ENCODE measurements at regions not wholly inside any gene's neighbourhood (a gene's known extent, or its start where the extent isn't known, plus 50 kb on each side); places are given as distances from the start of the nearest gene placed in this dataset.

GRCh38 chr3:74516019-74516418 is 98.4 kb downstream of the CNTN3 start:
- Histone ChIP-seq H3K36me3 (ENCODE audit: control insufficient read depth, insufficient read depth, low read length) (no peaks in the 10 kb centered on the region), H3K27me3 (ENCODE audit: control insufficient read depth, insufficient read depth, low read length) (no peaks in the 10 kb centered on the region), H3K4me3 (ENCODE audit: low read depth, low read length) (no peak overlapping the region), H3K9me3 (ENCODE audit: control insufficient read depth, insufficient read depth, low read length) (no peaks in the 10 kb centered on the region), H3K4me1 (ENCODE audit: control insufficient read depth, insufficient read depth, low read length) (no peaks in the 10 kb centered on the region), H3K27ac (ENCODE audit: low read depth, low read length) (no peak overlapping the region)
- no peak for DNase-seq (ENCODE audit: low read depth in 4 of 6, low spot score in 6 of 6)

DNA sequence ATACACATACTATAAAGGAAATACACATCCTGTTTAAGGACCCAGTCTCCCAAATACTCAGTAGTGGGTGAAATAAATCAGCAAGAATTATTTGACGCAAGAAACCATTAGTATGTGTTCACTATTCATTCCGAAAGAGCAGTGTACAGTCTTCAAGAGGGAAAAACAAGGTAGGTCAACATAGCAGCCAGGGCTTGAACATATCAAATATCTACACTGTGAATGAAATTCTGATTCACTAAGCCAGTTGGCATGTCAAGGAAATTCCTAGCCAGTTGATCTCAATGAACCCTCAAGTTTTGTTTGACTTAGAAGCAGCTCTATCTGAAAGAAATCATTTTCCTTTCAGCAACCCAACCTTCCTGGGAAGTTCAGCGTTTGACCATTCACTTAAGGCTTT is 99.0 kb downstream of the CNTN3 start:
- Histone ChIP-seq H3K27ac (ENCODE audit: low read depth, low read length) (no peak overlapping the region), H3K4me1 (ENCODE audit: control insufficient read depth, insufficient read depth, low read length) (no peaks in the 10 kb centered on the region), H3K4me3 (ENCODE audit: low read depth, low read length) (no peak overlapping the region), H3K9me3 (ENCODE audit: control insufficient read depth, insufficient read depth, low read length) (no peaks in the 10 kb centered on the region), H3K27me3 (ENCODE audit: control insufficient read depth, insufficient read depth, low read length) (no peaks in the 10 kb centered on the region), H3K36me3 (ENCODE audit: control insufficient read depth, insufficient read depth, low read length) (no peaks in the 10 kb centered on the region)
- DNase-seq (ENCODE audit: low read depth in 4 of 6, low spot score in 6 of 6) = no peak
- WGBS (ENCODE audit: insufficient coverage) = no CpG with 5 or more reads among the region's 3 CpGs

DNA sequence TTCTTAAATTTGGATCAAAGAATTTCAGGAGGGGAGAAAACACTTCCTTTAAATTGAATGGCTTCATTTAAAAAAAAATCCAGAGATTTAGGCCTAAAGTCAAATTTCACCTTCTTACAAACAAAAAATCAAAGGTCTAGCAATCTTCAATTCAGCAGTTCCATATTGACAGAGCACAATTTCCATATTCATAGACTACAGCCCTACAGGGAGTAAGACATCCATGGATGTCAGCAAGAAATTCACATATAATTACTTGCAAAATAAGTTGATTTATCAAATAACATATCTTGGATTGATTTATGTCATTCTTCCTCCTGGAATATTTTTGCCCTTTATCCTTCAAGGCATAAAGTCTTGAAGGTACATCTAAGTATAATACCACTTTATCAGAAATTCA is 103.4 kb downstream of the CNTN3 start:
- no peaks in the 10 kb centered on the region for H3K36me3 ChIP-seq (ENCODE audit: control insufficient read depth, insufficient read depth, low read length)
- H3K27ac ChIP-seq (ENCODE audit: low read depth, low read length) = no peak overlapping the region

GRCh38 chr3:74510261-74510818 is 104.1 kb downstream of the CNTN3 start:
- no peak for DNase-seq (ENCODE audit: low read depth in 4 of 6, low spot score in 6 of 6)
- H3K4me1 ChIP-seq (ENCODE audit: control insufficient read depth, insufficient read depth, low read length) = no peaks in the 10 kb centered on the region
- no peak overlapping the region for H3K27ac ChIP-seq (ENCODE audit: low read depth, low read length)
- 86% methylated on average over 2 of the region's 5 CpGs for WGBS (ENCODE audit: insufficient coverage)
- no peaks in the 10 kb centered on the region for H3K27me3 ChIP-seq (ENCODE audit: control insufficient read depth, insufficient read depth, low read length)
- no peaks in the 10 kb centered on the region for H3K36me3 ChIP-seq (ENCODE audit: control insufficient read depth, insufficient read depth, low read length)
- H3K9me3 ChIP-seq (ENCODE audit: control insufficient read depth, insufficient read depth, low read length) = no peaks in the 10 kb centered on the region
- no peak overlapping the region for H3K4me3 ChIP-seq (ENCODE audit: low read depth, low read length)

More for the DNA sequence above, 103.4 kb downstream of the CNTN3 start:
- Histone ChIP-seq H3K9me3 (ENCODE audit: control insufficient read depth, insufficient read depth, low read length) (no peaks in the 10 kb centered on the region), H3K4me1 (ENCODE audit: control insufficient read depth, insufficient read depth, low read length) (no peaks in the 10 kb centered on the region), H3K27me3 (ENCODE audit: control insufficient read depth, insufficient read depth, low read length) (no peaks in the 10 kb centered on the region), H3K4me3 (ENCODE audit: low read depth, low read length) (no peak overlapping the region)
- no peak for DNase-seq (ENCODE audit: low read depth in 4 of 6, low spot score in 6 of 6)

DNA sequence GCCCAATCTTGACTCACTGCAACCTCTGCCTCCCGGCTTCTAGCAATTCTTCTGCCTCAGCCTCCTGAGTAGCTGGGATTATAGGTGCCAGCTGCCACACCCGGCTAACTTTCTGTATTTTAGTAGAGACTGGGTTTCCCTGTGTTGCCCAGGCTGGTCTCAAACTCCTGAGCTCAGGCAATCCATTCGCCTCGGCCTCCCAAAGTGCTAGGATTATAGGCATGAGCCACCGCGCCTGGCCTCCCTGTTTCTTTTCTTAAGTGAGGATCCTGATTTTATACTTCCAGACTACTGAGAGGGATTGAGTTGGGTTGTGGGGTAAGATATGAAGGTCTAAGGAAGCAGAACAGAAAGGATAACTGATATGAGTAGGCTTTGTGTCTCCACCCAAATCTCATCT is 106.8 kb downstream of the CNTN3 start:
- DNase-seq (ENCODE audit: low read depth in 4 of 6, low spot score in 6 of 6) = no peak
- 95% methylated on average over 6 of the region's 6 CpGs for WGBS (ENCODE audit: insufficient coverage)

DNA sequence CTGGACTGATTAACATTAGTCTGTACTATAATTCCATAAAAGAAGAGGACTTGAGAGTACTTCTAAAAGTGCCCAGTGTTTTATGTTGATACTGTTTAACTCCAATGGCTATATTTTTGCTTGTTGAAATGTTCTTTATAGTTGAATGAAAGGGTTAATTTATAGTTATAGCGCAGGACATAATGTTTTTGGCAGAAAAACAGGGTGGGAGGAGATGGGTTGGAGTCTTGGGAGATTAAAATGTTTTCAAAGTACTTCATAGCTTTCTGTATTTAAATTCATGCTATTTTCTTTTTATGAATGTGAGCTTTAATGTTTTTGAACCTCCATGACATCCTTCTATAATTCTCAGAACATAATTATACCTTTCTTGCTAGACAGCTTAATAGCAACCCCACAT is 108.2 kb downstream of the CNTN3 start:
- Histone ChIP-seq H3K4me3 (ENCODE audit: low read depth, low read length) (no peak overlapping the region), H3K4me1 (ENCODE audit: control insufficient read depth, insufficient read depth, low read length) (no peaks in the 10 kb centered on the region), H3K27me3 (ENCODE audit: control insufficient read depth, insufficient read depth, low read length) (no peaks in the 10 kb centered on the region), H3K27ac (ENCODE audit: low read depth, low read length) (no peak overlapping the region), H3K36me3 (ENCODE audit: control insufficient read depth, insufficient read depth, low read length) (no peaks in the 10 kb centered on the region), H3K9me3 (ENCODE audit: control insufficient read depth, insufficient read depth, low read length) (no peaks in the 10 kb centered on the region)
- 80% methylated on average over 1 of the region's 1 CpG for WGBS (ENCODE audit: insufficient coverage)
- no peak for DNase-seq (ENCODE audit: low read depth in 4 of 6, low spot score in 6 of 6)

More for the DNA sequence above, 106.8 kb downstream of the CNTN3 start:
- H3K27ac ChIP-seq (ENCODE audit: low read depth, low read length) = no peak overlapping the region
- H3K4me3 ChIP-seq (ENCODE audit: low read depth, low read length) = no peak overlapping the region
- H3K27me3 ChIP-seq (ENCODE audit: control insufficient read depth, insufficient read depth, low read length) = no peaks in the 10 kb centered on the region
- no peaks in the 10 kb centered on the region for H3K36me3 ChIP-seq (ENCODE audit: control insufficient read depth, insufficient read depth, low read length)
- H3K4me1 ChIP-seq (ENCODE audit: control insufficient read depth, insufficient read depth, low read length) = no peaks in the 10 kb centered on the region
- no peaks in the 10 kb centered on the region for H3K9me3 ChIP-seq (ENCODE audit: control insufficient read depth, insufficient read depth, low read length)

- Histone ChIP-seq H3K4me3 (ENCODE audit: low read depth, low read length) (no peak overlapping the region), H3K36me3 (ENCODE audit: control insufficient read depth, insufficient read depth, low read length) (no peaks in the 10 kb centered on the region), H3K27me3 (ENCODE audit: control insufficient read depth, insufficient read depth, low read length) (no peaks in the 10 kb centered on the region), H3K4me1 (ENCODE audit: control insufficient read depth, insufficient read depth, low read length) (no peaks in the 10 kb centered on the region), H3K9me3 (ENCODE audit: control insufficient read depth, insufficient read depth, low read length) (no peaks in the 10 kb centered on the region), H3K27ac (ENCODE audit: low read depth, low read length) (no peak overlapping the region)
- WGBS (ENCODE audit: insufficient coverage) = 100% methylated on average over 4 of the region's 6 CpGs
- DNase-seq (ENCODE audit: low read depth in 4 of 6, low spot score in 6 of 6) = no peak
These were observed 113.5 kb downstream of the CNTN3 start for GRCh38 chr3:74501007-74501406.

- H3K36me3 ChIP-seq (ENCODE audit: control insufficient read depth, insufficient read depth, low read length) = no peaks in the 10 kb centered on the region
- H3K27me3 ChIP-seq (ENCODE audit: control insufficient read depth, insufficient read depth, low read length) = no peaks in the 10 kb centered on the region
- no peaks in the 10 kb centered on the region for H3K4me1 ChIP-seq (ENCODE audit: control insufficient read depth, insufficient read depth, low read length)
- no peak overlapping the region for H3K4me3 ChIP-seq (ENCODE audit: low read depth, low read length)
- DNase-seq (ENCODE audit: low read depth in 4 of 6, low spot score in 6 of 6) = peak in 1 of 6 donors; percentile 23
- H3K9me3 ChIP-seq (ENCODE audit: control insufficient read depth, insufficient read depth, low read length) = no peaks in the 10 kb centered on the region
- WGBS (ENCODE audit: insufficient coverage) = no CpG with 5 or more reads among the region's 5 CpGs
- no peak overlapping the region for H3K27ac ChIP-seq (ENCODE audit: low read depth, low read length)
These were observed 114.2 kb downstream of the CNTN3 start for GRCh38 chr3:74500257-74500656.

DNA sequence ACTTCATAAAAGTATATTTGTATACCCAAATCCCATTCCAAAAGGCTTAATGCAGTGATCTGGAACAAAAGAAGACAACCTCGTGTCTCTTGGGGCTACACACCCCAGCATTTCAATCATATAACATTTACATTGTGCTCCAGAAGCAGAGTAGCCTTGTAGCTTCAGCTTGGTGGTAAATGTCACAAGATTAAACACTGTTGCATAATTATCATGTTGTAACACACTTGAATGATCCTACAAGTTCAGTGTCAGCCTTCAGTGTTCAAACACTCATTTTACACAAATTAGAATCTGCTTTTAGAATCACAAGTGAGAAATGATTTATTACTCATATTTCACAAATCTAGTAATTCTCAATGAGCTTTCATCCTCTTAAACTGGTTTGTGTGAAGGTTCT is 122.6 kb downstream of the CNTN3 start:
- H3K27me3 ChIP-seq (ENCODE audit: control insufficient read depth, insufficient read depth, low read length) = no peaks in the 10 kb centered on the region
- no peak overlapping the region for H3K27ac ChIP-seq (ENCODE audit: low read depth, low read length)
- no peaks in the 10 kb centered on the region for H3K36me3 ChIP-seq (ENCODE audit: control insufficient read depth, insufficient read depth, low read length)
- H3K9me3 ChIP-seq (ENCODE audit: control insufficient read depth, insufficient read depth, low read length) = no peaks in the 10 kb centered on the region
- no peaks in the 10 kb centered on the region for H3K4me1 ChIP-seq (ENCODE audit: control insufficient read depth, insufficient read depth, low read length)
- no peak overlapping the region for H3K4me3 ChIP-seq (ENCODE audit: low read depth, low read length)
- DNase-seq (ENCODE audit: low read depth in 4 of 6, low spot score in 6 of 6) = no peak
- no CpG with 5 or more reads among the region's 1 CpG for WGBS (ENCODE audit: insufficient coverage)

GRCh38 chr3:74489050-74489792 is 125.2 kb downstream of the CNTN3 start:
- no peaks in the 10 kb centered on the region for H3K9me3 ChIP-seq (ENCODE audit: control insufficient read depth, insufficient read depth, low read length)
- H3K4me1 ChIP-seq (ENCODE audit: control insufficient read depth, insufficient read depth, low read length) = no peaks in the 10 kb centered on the region
- DNase-seq (ENCODE audit: low read depth in 4 of 6, low spot score in 6 of 6) = no peak
- H3K36me3 ChIP-seq (ENCODE audit: control insufficient read depth, insufficient read depth, low read length) = no peaks in the 10 kb centered on the region
- H3K4me3 ChIP-seq (ENCODE audit: low read depth, low read length) = no peak overlapping the region
- H3K27ac ChIP-seq (ENCODE audit: low read depth, low read length) = no peak overlapping the region
- no peaks in the 10 kb centered on the region for H3K27me3 ChIP-seq (ENCODE audit: control insufficient read depth, insufficient read depth, low read length)
- 83% methylated on average over 1 of the region's 3 CpGs for whole genome bisulfite sequencing (ENCODE audit: insufficient coverage)

Measured in spinal cord (tissue), 9 donors.